NCI-H1417 (cell line): ENCODE measurements at regions not wholly inside any gene's neighbourhood (a gene's known extent, or its start where the extent isn't known, plus 50 kb on each side); places are given as distances from the start of the nearest gene placed in this dataset.
"Not testable (repeated sequence)": the region's sequence is repeated elsewhere in the genome, so short reads cannot be mapped to it uniquely, and the experiment has no call there.

ENCODE experiments used
- DNase-seq, 3 experiments: peaks; one replicate each; lab custom pipeline; 2025; lab: John Stamatoyannopoulos, UW

GRCh38 chrX:65610481-65610880 is 57.0 kb upstream of the MSN start:
- DNase-seq: no peak

GRCh38 chrX:65610040-65610439 is 57.4 kb upstream of the MSN start:
- DNase-seq: no peak

GRCh38 chrX:65609237-65609636 is 58.2 kb upstream of the MSN start:
- no peak for DNase-seq

GRCh38 chrX:65608026-65608425 is 59.4 kb upstream of the MSN start:
- no peak for DNase-seq

- DNase-seq: no peak
These were observed 60.2 kb upstream of the MSN start for GRCh38 chrX:65607070-65607742.

GRCh38 chrX:65602221-65602560 is 65.3 kb upstream of the MSN start:
- no peak for DNase-seq

- no peak for DNase-seq
These were observed 65.8 kb upstream of the MSN start for GRCh38 chrX:65601530-65602220.

GRCh38 chrX:65601126-65601525 is 66.3 kb upstream of the MSN start:
- no peak for DNase-seq

- no peak for DNase-seq
These were observed 65.5 kb upstream of the LAS1L start for GRCh38 chrX:65600106-65600505.

- no peak for DNase-seq
These were observed 64.1 kb upstream of the LAS1L start for GRCh38 chrX:65598559-65599147.

GRCh38 chrX:65596270-65597034 is 61.9 kb upstream of the LAS1L start:
- DNase-seq: no peak

GRCh38 chrX:65595460-65595876 is 60.9 kb upstream of the LAS1L start:
- peak in 2 of 3 experiments; percentile 41 to 72 for DNase-seq

GRCh38 chrX:65591206-65591605 is 56.6 kb upstream of the LAS1L start:
- no peak for DNase-seq

- no peak for DNase-seq
These were observed 54.7 kb upstream of the LAS1L start for GRCh38 chrX:65589304-65589703.

- no peak for DNase-seq
These were observed 54.2 kb upstream of the LAS1L start for GRCh38 chrX:65588795-65589194.

GRCh38 chrX:65587616-65588526 is 53.3 kb upstream of the LAS1L start:
- DNase-seq: no peak

GRCh38 chrX:65586491-65586890 is 51.9 kb upstream of the LAS1L start:
- DNase-seq: no peak

GRCh38 chrX:65585226-65585625 is 50.6 kb upstream of the LAS1L start:
- DNase-seq: not testable (repeated sequence)
